ENCODE measurements at regions not wholly inside any gene's neighbourhood (a gene's known extent, or its start where the extent isn't known, plus 50 kb on each side); places are given as distances from the start of the nearest gene placed in this dataset.

GRCh38 chr18:38886861-38887670 is 1321.5 kb upstream of the CELF4 start:
- in situ Hi-C loops (cut with MboI; ENCODE audit: low sequenced_read_pairs): loop anchor here (25.0 kb wide), 1 partner anchor 100 kb away; no protein-coding TSS in a partner anchor

GRCh38 chr18:38886235-38886634 is 1320.6 kb upstream of the CELF4 start:
- in situ Hi-C loops (cut with MboI; ENCODE audit: low sequenced_read_pairs): loop anchor here (25.0 kb wide), 1 partner anchor 101 kb away; no protein-coding TSS in a partner anchor

- in situ Hi-C loops (cut with MboI; ENCODE audit: low sequenced_read_pairs): loop anchor here (25.0 kb wide), 1 partner anchor 103 kb away; no protein-coding TSS in a partner anchor
Measured at GRCh38 chr18:38884050-38884449, 1318.5 kb upstream of the CELF4 start.

- in situ Hi-C loops (cut with MboI; ENCODE audit: low sequenced_read_pairs): loop anchor here (25.0 kb wide), 1 partner anchor 104 kb away; no protein-coding TSS in a partner anchor
Measured at GRCh38 chr18:38883111-38883510, 1317.5 kb upstream of the CELF4 start.

GRCh38 chr18:38879871-38880270 is 1314.3 kb upstream of the CELF4 start:
- in situ Hi-C loops (cut with MboI; ENCODE audit: low sequenced_read_pairs): loop anchor here (25.0 kb wide), 1 partner anchor 107 kb away; no protein-coding TSS in a partner anchor

- in situ Hi-C loops (cut with MboI; ENCODE audit: low sequenced_read_pairs): no loop called here
Measured at GRCh38 chr18:38872342-38872741, 1306.7 kb upstream of the CELF4 start.

- in situ Hi-C loops (cut with MboI; ENCODE audit: low sequenced_read_pairs): no loop called here
Measured at GRCh38 chr18:38868757-38869156, 1303.2 kb upstream of the CELF4 start.

GRCh38 chr18:38867680-38868079 is 1302.1 kb upstream of the CELF4 start:
- in situ Hi-C loops (cut with MboI; ENCODE audit: low sequenced_read_pairs): no loop called here

GRCh38 chr18:38851526-38851925 is 1285.9 kb upstream of the CELF4 start:
- in situ Hi-C loops (cut with MboI; ENCODE audit: low sequenced_read_pairs): no loop called here

- in situ Hi-C loops (cut with MboI; ENCODE audit: low sequenced_read_pairs): no loop called here
Measured at GRCh38 chr18:38847326-38847725, 1281.7 kb upstream of the CELF4 start.

GRCh38 chr18:38843291-38843690 is 1277.7 kb upstream of the CELF4 start:
- in situ Hi-C loops (cut with MboI; ENCODE audit: low sequenced_read_pairs): no loop called here

- in situ Hi-C loops (cut with MboI; ENCODE audit: low sequenced_read_pairs): no loop called here
Measured at GRCh38 chr18:38826247-38826646, 1260.6 kb upstream of the CELF4 start.

- in situ Hi-C loops (cut with MboI; ENCODE audit: low sequenced_read_pairs): no loop called here
Measured at GRCh38 chr18:38811209-38811608, 1245.6 kb upstream of the CELF4 start.

GRCh38 chr18:38810789-38811188 is 1245.2 kb upstream of the CELF4 start:
- in situ Hi-C loops (cut with MboI; ENCODE audit: low sequenced_read_pairs): no loop called here

GRCh38 chr18:38807915-38808314 is 1242.3 kb upstream of the CELF4 start:
- in situ Hi-C loops (cut with MboI; ENCODE audit: low sequenced_read_pairs): no loop called here

GRCh38 chr18:38805256-38805655 is 1239.7 kb upstream of the CELF4 start:
- in situ Hi-C loops (cut with MboI; ENCODE audit: low sequenced_read_pairs): no loop called here

GRCh38 chr18:38801640-38802039 is 1236.0 kb upstream of the CELF4 start:
- in situ Hi-C loops (cut with MboI; ENCODE audit: low sequenced_read_pairs): no loop called here

- in situ Hi-C loops (cut with MboI; ENCODE audit: low sequenced_read_pairs): no loop called here
Measured at GRCh38 chr18:38796762-38797161, 1231.2 kb upstream of the CELF4 start.

- in situ Hi-C loops (cut with MboI; ENCODE audit: low sequenced_read_pairs): no loop called here
Measured at GRCh38 chr18:38792731-38793130, 1227.1 kb upstream of the CELF4 start.

GRCh38 chr18:38790786-38791185 is 1225.2 kb upstream of the CELF4 start:
- in situ Hi-C loops (cut with MboI; ENCODE audit: low sequenced_read_pairs): no loop called here

GRCh38 chr18:38790303-38790702 is 1224.7 kb upstream of the CELF4 start:
- in situ Hi-C loops (cut with MboI; ENCODE audit: low sequenced_read_pairs): no loop called here

GRCh38 chr18:38789141-38789540 is 1223.5 kb upstream of the CELF4 start:
- in situ Hi-C loops (cut with MboI; ENCODE audit: low sequenced_read_pairs): no loop called here

- in situ Hi-C loops (cut with MboI; ENCODE audit: low sequenced_read_pairs): no loop called here
Measured at GRCh38 chr18:38786906-38787305, 1221.3 kb upstream of the CELF4 start.

Measured in HL-60/S4 treated with retinoic acid at 250 ng/mL for 4 days and 3 days (cell line).